H9 (cell line): ENCODE measurements at regions not wholly inside any gene's neighbourhood (a gene's known extent, or its start where the extent isn't known, plus 50 kb on each side); places are given as distances from the start of the nearest gene placed in this dataset.

Source experiments
- DNase-seq: peaks from one replicate; pipeline ENCODE4 v3.0.0-alpha.2; 2017
- H2AFZ ChIP-seq: one replicate; pipeline ENCODE4 v1.6.1; 2013; ENCODE audit warnings: mild to moderate bottlenecking, low read length, control low read depth, moderate library complexity
- H2AK5ac ChIP-seq: 2 replicates; pipeline ENCODE4 v1.6.1; 2013; ENCODE audit warnings: low read length, control low read depth, mixed read lengths; ENCODE audit not compliant: insufficient read length
- H2BK120ac ChIP-seq: one replicate; pipeline ENCODE4 v1.6.1; 2013; ENCODE audit warnings: low read depth, mild to moderate bottlenecking, low read length, control low read depth, inconsistent platforms; ENCODE audit not compliant: poor library complexity, severe bottlenecking
- H2BK12ac ChIP-seq: 2 replicates; pipeline ENCODE4 v1.6.1; 2013; ENCODE audit warnings: low read length, control low read depth, mixed read lengths, low read depth; ENCODE audit not compliant: insufficient read length
- H2BK15ac ChIP-seq: 2 replicates; pipeline ENCODE4 v1.6.1; 2013; ENCODE audit warnings: low read depth, low read length, control low read depth
- H2BK20ac ChIP-seq: one replicate; pipeline ENCODE4 v1.6.1; 2013; ENCODE audit warnings: low read depth, mild to moderate bottlenecking, low read length, control low read depth, inconsistent platforms; ENCODE audit not compliant: poor library complexity, severe bottlenecking
- H2BK5ac ChIP-seq: 2 replicates; pipeline ENCODE4 v1.6.1; 2013; ENCODE audit warnings: low read length, control low read depth, mixed read lengths; ENCODE audit not compliant: insufficient read length
- H3K14ac ChIP-seq: 2 replicates; pipeline ENCODE4 v1.6.1; 2013; ENCODE audit warnings: low read length, control low read depth; ENCODE audit not compliant: insufficient read depth
- H3K18ac ChIP-seq: 2 replicates; pipeline ENCODE4 v1.6.1; 2013; ENCODE audit warnings: low read depth, mild to moderate bottlenecking, mixed read lengths, low read length, control low read depth; ENCODE audit not compliant: insufficient read length
- H3K23ac ChIP-seq: 2 replicates; pipeline ENCODE4 v1.6.1; 2013; ENCODE audit warnings: low read length, control low read depth, mixed read lengths, low read depth; ENCODE audit not compliant: insufficient read length
- H3K23me2 ChIP-seq: 2 replicates; pipeline ENCODE4 v1.6.1; 2013; ENCODE audit warnings: low read depth, mild to moderate bottlenecking, mixed read lengths, low read length, control low read depth; ENCODE audit not compliant: insufficient read length, poor library complexity, severe bottlenecking
- H3K27ac ChIP-seq: 2 replicates; pipeline ENCODE4 v1.5.1; 2013; ENCODE audit warnings: low read length, control low read depth, mixed read lengths, low read depth; ENCODE audit not compliant: insufficient read length
- H3K27me3 ChIP-seq: 2 replicates; pipeline ENCODE4 v1.6.1; 2013; ENCODE audit warnings: low read length, control low read depth, inconsistent platforms; ENCODE audit not compliant: insufficient read depth
- H3K4ac ChIP-seq: 2 replicates; pipeline ENCODE4 v1.6.1; 2013; ENCODE audit warnings: low read depth, mild to moderate bottlenecking, control low read depth, inconsistent platforms, low read length, moderate library complexity
- H3K4me1 ChIP-seq: 2 replicates; pipeline ENCODE4 v1.6.1; 2013; ENCODE audit warnings: low read length, control low read depth, inconsistent platforms; ENCODE audit not compliant: insufficient read depth
- H3K4me2 ChIP-seq: 2 replicates; pipeline ENCODE4 v1.6.1; 2013; ENCODE audit warnings: low read length, control low read depth, mixed read lengths; ENCODE audit not compliant: insufficient read length, insufficient read depth
- H3K56ac ChIP-seq: 2 replicates; pipeline ENCODE4 v1.6.1; 2013; ENCODE audit warnings: low read depth, mild to moderate bottlenecking, mixed read lengths, low read length, control low read depth; ENCODE audit not compliant: insufficient read length
- H3K79me1 ChIP-seq: 2 replicates; pipeline ENCODE4 v1.6.1; 2013; ENCODE audit warnings: low read depth, mild to moderate bottlenecking, moderate library complexity, low read length, control low read depth, inconsistent platforms; ENCODE audit not compliant: insufficient read depth, poor library complexity, severe bottlenecking
- H3K79me2 ChIP-seq: 2 replicates; pipeline ENCODE4 v1.6.1; 2013; ENCODE audit warnings: low read length, control low read depth, inconsistent platforms; ENCODE audit not compliant: insufficient read depth
- H3K9ac ChIP-seq: 2 replicates; pipeline ENCODE4 v1.6.1; 2013; ENCODE audit warnings: low read length, control low read depth, mixed read lengths; ENCODE audit not compliant: insufficient read length; ENCODE audit errors: extremely low read depth
- H3K9me3 ChIP-seq: one replicate; pipeline ENCODE4 v1.6.1; 2013; ENCODE audit warnings: low read depth, low read length, inconsistent platforms; ENCODE audit not compliant: control insufficient read depth
- H3T11ph ChIP-seq: one replicate; pipeline ENCODE4 v1.6.1; 2013; ENCODE audit warnings: mild to moderate bottlenecking, low read length, control low read depth, inconsistent platforms
- H4K20me1 ChIP-seq: one replicate; pipeline ENCODE4 v1.6.1; 2013; ENCODE audit not compliant: control insufficient read depth, insufficient read length, insufficient read depth
- H4K5ac ChIP-seq: 2 replicates; pipeline ENCODE4 v1.6.1; 2013; ENCODE audit warnings: low read depth, mild to moderate bottlenecking, mixed read lengths, low read length, control low read depth; ENCODE audit not compliant: insufficient read length
- H4K8ac ChIP-seq: replicated peaks from 2 replicates; pipeline ENCODE4 v1.6.1; 2013; ENCODE audit warnings: low read length, control low read depth, mixed read lengths, low read depth; ENCODE audit not compliant: insufficient read length
- H4K91ac ChIP-seq: 2 replicates; pipeline ENCODE4 v1.6.1; 2013; ENCODE audit warnings: low read depth, mild to moderate bottlenecking, moderate library complexity, mixed read lengths, low read length, control low read depth; ENCODE audit not compliant: insufficient read length
- H3K27ac Mint-ChIP-seq, 3 experiments: 2 replicates in 2 of 3; 3 replicates in 1 of 3; pipeline ENCODE4 v1.8.0; 2020 to 2021; ENCODE audit warnings: mixed read lengths in 3 of 3, mild to moderate bottlenecking in 1 of 3, moderate library complexity in 1 of 3
- H3K27me3 Mint-ChIP-seq: 2 replicates; pipeline ENCODE4 v1.8.0; 2021; ENCODE audit warnings: low read depth, mild to moderate bottlenecking, moderate library complexity, mixed read lengths
- H3K36me3 Mint-ChIP-seq, 3 experiments: 2 replicates in 2 of 3; 3 replicates in 1 of 3; pipeline ENCODE4 v1.8.0; 2020 to 2021; ENCODE audit warnings: low read depth in 3 of 3, mixed read lengths in 3 of 3; ENCODE audit not compliant: insufficient read depth in 1 of 3
- H3K4me1 Mint-ChIP-seq, 2 experiments: 2 replicates each; pipeline ENCODE4 v1.8.0; 2020; ENCODE audit warnings: mixed read lengths in 2 of 2
- H3K4me3 Mint-ChIP-seq, 2 experiments: 2 replicates in 1 of 2; 3 replicates in 1 of 2; pipeline ENCODE4 v1.8.0; 2020 to 2021; ENCODE audit warnings: mild to moderate bottlenecking in 2 of 2, mixed read lengths in 2 of 2, moderate library complexity in 1 of 2
- H3K9me3 Mint-ChIP-seq, 2 experiments: 2 replicates in 1 of 2; 3 replicates in 1 of 2; pipeline ENCODE4 v1.8.0; 2020; ENCODE audit warnings: mild to moderate bottlenecking in 2 of 2, mixed read lengths in 2 of 2, moderate library complexity in 1 of 2
- WGBS: extraction: QIAGEN DNeasy Blood & Tissue Kit; methylation state at CpG from one replicate; pipeline ENCODE4 v1.1.7; 2013; ENCODE audit warnings: missing lambda C conversion rate, low lambda C conversion rate, mixed read lengths; ENCODE audit not compliant: insufficient read length; ENCODE audit errors: extremely low coverage; 5-methylcytosine and 5-hydroxymethylcytosine counted together
- TF ChIP-seq, protein P1 (sequence below): fragments of 200-600 bp; sonication (generic); conservative IDR thresholded peaks from 3 replicates; pipeline ENCODE4 v1.8.0; 2021; ENCODE audit warnings: antibody characterized with exemption, mild to moderate bottlenecking

- no peak overlapping the region for H3K27ac ChIP-seq
- H3K79me1 ChIP-seq = no peaks in the 10 kb centered on the region
- H3K4me1 ChIP-seq = no peaks in the 10 kb centered on the region
- no peak overlapping the region for H4K5ac ChIP-seq
- no peak overlapping the region for H4K8ac ChIP-seq
- H2BK120ac ChIP-seq = no peak overlapping the region
- H3K27ac Mint-ChIP-seq = no peak overlapping the region
- no peak overlapping the region for H2AK5ac ChIP-seq
- no peak overlapping the region for H3K56ac ChIP-seq
- H3K4me3 Mint-ChIP-seq = no peak overlapping the region
- TF ChIP-seq, protein P1, sequence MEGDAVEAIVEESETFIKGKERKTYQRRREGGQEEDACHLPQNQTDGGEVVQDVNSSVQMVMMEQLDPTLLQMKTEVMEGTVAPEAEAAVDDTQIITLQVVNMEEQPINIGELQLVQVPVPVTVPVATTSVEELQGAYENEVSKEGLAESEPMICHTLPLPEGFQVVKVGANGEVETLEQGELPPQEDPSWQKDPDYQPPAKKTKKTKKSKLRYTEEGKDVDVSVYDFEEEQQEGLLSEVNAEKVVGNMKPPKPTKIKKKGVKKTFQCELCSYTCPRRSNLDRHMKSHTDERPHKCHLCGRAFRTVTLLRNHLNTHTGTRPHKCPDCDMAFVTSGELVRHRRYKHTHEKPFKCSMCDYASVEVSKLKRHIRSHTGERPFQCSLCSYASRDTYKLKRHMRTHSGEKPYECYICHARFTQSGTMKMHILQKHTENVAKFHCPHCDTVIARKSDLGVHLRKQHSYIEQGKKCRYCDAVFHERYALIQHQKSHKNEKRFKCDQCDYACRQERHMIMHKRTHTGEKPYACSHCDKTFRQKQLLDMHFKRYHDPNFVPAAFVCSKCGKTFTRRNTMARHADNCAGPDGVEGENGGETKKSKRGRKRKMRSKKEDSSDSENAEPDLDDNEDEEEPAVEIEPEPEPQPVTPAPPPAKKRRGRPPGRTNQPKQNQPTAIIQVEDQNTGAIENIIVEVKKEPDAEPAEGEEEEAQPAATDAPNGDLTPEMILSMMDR = no peak
- no peaks in the 10 kb centered on the region for H4K20me1 ChIP-seq
- WGBS = no CpG with 5 or more reads among the region's 3 CpGs
- H3K18ac ChIP-seq = no peak overlapping the region
- no peak overlapping the region for H2BK20ac ChIP-seq
- H2BK5ac ChIP-seq = no peak overlapping the region
- H3T11ph ChIP-seq = no peak overlapping the region
- H2BK15ac ChIP-seq = no peak overlapping the region
- no peak overlapping the region for H4K91ac ChIP-seq
- no peak overlapping the region for H3K23ac ChIP-seq
- no peaks in the 10 kb centered on the region for H3K36me3 Mint-ChIP-seq
- H2AFZ ChIP-seq = no peak overlapping the region
- no peaks in the 10 kb centered on the region for H3K79me2 ChIP-seq
- H3K14ac ChIP-seq = no peak overlapping the region
- H3K27me3 ChIP-seq = no peaks in the 10 kb centered on the region
- H3K4me1 Mint-ChIP-seq = peaks cover 23 to 26% of the 10 kb centered on the region in 2 experiments
- H3K27me3 Mint-ChIP-seq = peaks cover 17% of the 10 kb centered on the region
- H3K4me2 ChIP-seq = no peak overlapping the region
- no peak for DNase-seq
- no peak overlapping the region for H2BK12ac ChIP-seq
- H3K9ac ChIP-seq = no peak overlapping the region
- no peak overlapping the region for H3K4ac ChIP-seq
- H3K23me2 ChIP-seq = no peaks in the 10 kb centered on the region
- no peaks in the 10 kb centered on the region for H3K9me3 ChIP-seq
- no peaks in the 10 kb centered on the region for H3K9me3 Mint-ChIP-seq
Observed at GRCh38 chr6:4398791-4399190, 263.4 kb upstream of the ECI2 start.
